ENCODE measurements at regions not wholly inside any gene's neighbourhood (a gene's known extent, or its start where the extent isn't known, plus 50 kb on each side); places are given as distances from the start of the nearest gene placed in this dataset.

DNA sequence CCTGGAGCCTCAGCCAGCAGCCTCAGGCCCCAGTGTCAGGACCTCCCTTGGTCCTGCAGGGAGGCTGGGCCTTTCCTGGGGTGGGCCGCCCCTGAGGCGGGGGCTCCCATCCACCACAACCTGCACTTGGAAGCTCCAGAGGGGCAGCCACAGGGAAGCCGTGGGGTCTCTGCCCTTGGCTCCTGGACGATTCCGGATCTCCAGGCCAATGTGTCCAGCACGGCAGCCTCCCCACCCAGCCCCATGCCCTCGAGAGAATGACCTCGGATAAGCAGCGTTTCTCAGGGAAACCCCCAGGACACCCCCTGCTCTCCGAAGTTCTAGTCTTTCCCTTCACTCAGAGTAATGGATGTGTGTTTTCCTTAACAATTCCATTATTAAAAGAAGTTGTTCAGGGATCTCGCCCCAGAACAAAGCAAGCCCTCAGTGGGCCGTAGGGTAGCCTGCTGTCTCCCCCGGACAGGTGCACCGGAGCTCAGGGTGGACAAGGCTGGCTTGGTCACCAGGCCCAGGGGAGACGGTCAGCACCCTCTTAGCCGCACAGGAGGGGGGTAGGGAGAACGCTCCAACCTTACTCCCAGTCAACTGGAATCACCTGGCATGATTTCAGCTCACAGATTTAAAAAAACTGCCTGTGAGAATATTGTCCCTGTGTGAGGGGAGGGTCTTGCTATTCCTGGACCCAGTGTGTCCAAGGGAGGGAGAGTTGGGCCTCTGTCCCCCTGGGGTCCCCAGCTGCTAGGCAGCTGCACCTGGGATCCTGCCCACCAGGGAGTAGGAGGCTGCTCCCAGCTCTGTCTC is 72.2 kb upstream of the OTOS start:
- H3K4me1 ChIP-seq (ENCODE audit: insufficient read depth, low read length, poor library complexity, severe bottlenecking) = no peaks in the 10 kb centered on the region
- H3K9me3 ChIP-seq (ENCODE audit: low read depth, low read length, poor library complexity, severe bottlenecking) = no peaks in the 10 kb centered on the region
- TF ChIP-seq, protein P1, sequence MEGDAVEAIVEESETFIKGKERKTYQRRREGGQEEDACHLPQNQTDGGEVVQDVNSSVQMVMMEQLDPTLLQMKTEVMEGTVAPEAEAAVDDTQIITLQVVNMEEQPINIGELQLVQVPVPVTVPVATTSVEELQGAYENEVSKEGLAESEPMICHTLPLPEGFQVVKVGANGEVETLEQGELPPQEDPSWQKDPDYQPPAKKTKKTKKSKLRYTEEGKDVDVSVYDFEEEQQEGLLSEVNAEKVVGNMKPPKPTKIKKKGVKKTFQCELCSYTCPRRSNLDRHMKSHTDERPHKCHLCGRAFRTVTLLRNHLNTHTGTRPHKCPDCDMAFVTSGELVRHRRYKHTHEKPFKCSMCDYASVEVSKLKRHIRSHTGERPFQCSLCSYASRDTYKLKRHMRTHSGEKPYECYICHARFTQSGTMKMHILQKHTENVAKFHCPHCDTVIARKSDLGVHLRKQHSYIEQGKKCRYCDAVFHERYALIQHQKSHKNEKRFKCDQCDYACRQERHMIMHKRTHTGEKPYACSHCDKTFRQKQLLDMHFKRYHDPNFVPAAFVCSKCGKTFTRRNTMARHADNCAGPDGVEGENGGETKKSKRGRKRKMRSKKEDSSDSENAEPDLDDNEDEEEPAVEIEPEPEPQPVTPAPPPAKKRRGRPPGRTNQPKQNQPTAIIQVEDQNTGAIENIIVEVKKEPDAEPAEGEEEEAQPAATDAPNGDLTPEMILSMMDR (conservative IDR thresholded peaks at IDR 0.05; ENCODE audit: low read depth, low read length) = no peak
- TF ChIP-seq EZH2 (IDR thresholded peaks at IDR 0.05; ENCODE audit: borderline replicate concordance, low read depth, low read length, poor library complexity, severe bottlenecking) = no peak
- CTCF ChIA-PET = no interaction called here
- no peak overlapping the region for H3K4me3 ChIP-seq (ENCODE audit: low read depth, low read length, poor library complexity, severe bottlenecking)
- BruUV-seq (replicated peaks) = no TSS peak
- DNase-seq (ENCODE audit: low spot score) = no peak
- H3K27ac ChIP-seq (ENCODE audit: low read depth, low read length, poor library complexity, severe bottlenecking) = no peak overlapping the region
- intact Hi-C loops (cut with micrococcal nuclease; ENCODE audit: unreplicated experiment) = no loop called here
- POLR2A ChIA-PET (ENCODE audit: low non-redundant PET) = interaction anchor here (0.6 kb wide), 1 partner anchor 966 kb away, joined by 3 read pairs; no protein-coding TSS in a partner anchor
- H3K27me3 ChIP-seq (replicated peaks; ENCODE audit: insufficient read depth, low read depth, low read length, poor library complexity) = no peaks in the 10 kb centered on the region
- H3K36me3 ChIP-seq (ENCODE audit: insufficient read depth, low read length, poor library complexity, severe bottlenecking) = no peaks in the 10 kb centered on the region

DNA sequence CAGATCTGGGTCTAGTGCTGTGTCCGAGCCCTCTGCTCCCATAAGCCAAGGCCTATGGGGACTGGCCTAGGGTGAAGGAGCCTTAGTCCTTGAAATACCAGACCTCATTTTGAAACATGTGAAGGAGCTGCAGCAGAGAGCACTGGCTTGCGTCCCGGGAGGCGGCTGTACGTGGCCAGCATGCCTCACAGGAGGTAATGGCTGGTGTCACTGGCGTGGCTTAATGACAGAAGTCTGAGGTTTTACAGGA is 72.7 kb upstream of the OTOS start:
- H3K4me3 ChIP-seq (ENCODE audit: low read depth, low read length, poor library complexity, severe bottlenecking) = no peak overlapping the region
- BruUV-seq (replicated peaks) = no TSS peak
- no peak for DNase-seq (ENCODE audit: low spot score)
- POLR2A ChIA-PET (ENCODE audit: low non-redundant PET) = interaction anchor here (0.6 kb wide), 1 partner anchor 966 kb away, joined by 3 read pairs; no protein-coding TSS in a partner anchor
- intact Hi-C loops (cut with micrococcal nuclease; ENCODE audit: unreplicated experiment) = no loop called here
- no peaks in the 10 kb centered on the region for H3K4me1 ChIP-seq (ENCODE audit: insufficient read depth, low read length, poor library complexity, severe bottlenecking)
- H3K27ac ChIP-seq (ENCODE audit: low read depth, low read length, poor library complexity, severe bottlenecking) = no peak overlapping the region
- no peaks in the 10 kb centered on the region for H3K36me3 ChIP-seq (ENCODE audit: insufficient read depth, low read length, poor library complexity, severe bottlenecking)
- CTCF ChIA-PET = no interaction called here
- H3K9me3 ChIP-seq (ENCODE audit: low read depth, low read length, poor library complexity, severe bottlenecking) = no peaks in the 10 kb centered on the region
- no peak for TF ChIP-seq EZH2 (IDR thresholded peaks at IDR 0.05; ENCODE audit: borderline replicate concordance, low read depth, low read length, poor library complexity, severe bottlenecking)
- TF ChIP-seq, protein P1 (conservative IDR thresholded peaks at IDR 0.05; ENCODE audit: low read depth, low read length) = no peak
- no peaks in the 10 kb centered on the region for H3K27me3 ChIP-seq (replicated peaks; ENCODE audit: insufficient read depth, low read depth, low read length, poor library complexity)

DNA sequence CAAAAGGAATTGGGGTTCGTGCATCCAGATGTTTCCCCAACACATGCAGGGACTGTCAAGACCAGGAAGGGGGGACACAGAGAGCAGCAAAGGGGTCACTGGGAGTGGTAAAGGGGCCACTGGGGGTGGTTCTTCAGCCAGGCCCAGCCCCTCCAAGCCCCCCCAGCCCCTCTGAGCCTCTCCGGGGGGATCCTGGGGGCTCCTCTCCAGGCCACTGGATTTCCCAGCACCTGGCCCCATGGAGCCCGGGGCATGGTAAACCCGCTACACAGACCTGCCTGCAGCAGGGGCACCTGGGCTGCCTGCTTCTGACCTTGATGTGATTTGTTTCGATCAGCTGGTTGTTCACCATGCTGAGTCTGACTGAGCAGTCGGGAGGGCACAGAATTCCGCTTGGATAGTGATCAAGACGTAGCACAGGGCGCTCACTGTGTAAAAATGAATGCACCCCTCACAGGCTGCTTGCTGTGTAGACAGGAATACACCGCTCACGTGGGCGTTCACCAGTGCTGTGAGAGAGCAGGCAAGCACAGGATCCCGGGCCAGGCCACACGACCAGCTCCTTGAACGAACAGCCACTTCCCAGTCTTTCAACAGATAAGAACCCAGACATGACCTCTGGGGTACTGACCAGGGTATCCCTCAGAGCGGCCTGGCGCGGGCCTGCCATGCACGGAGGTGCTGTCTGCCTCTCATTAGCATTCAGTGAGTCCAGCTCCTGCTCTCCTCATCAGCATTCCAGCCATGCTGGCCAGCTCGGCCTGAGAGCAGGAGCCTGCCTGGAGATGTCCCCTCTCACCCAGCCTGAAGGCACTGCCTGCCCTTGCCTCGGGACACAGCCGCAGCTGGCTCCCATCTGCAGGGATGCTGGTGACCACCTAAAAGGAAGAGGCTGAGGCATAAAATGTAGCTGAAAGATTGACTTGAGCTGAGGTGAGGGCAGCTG is 73.3 kb upstream of the OTOS start:
- no peaks in the 10 kb centered on the region for H3K4me1 ChIP-seq (ENCODE audit: insufficient read depth, low read length, poor library complexity, severe bottlenecking)
- no TSS peak for BruUV-seq (replicated peaks)
- no peak overlapping the region for H3K27ac ChIP-seq (ENCODE audit: low read depth, low read length, poor library complexity, severe bottlenecking)
- ChIA-PET POLR2A (ENCODE audit: low non-redundant PET) (no interaction called here), CTCF (no interaction called here)
- H3K4me3 ChIP-seq (ENCODE audit: low read depth, low read length, poor library complexity, severe bottlenecking) = no peak overlapping the region
- no peak for DNase-seq (ENCODE audit: low spot score)
- no peaks in the 10 kb centered on the region for H3K27me3 ChIP-seq (replicated peaks; ENCODE audit: insufficient read depth, low read depth, low read length, poor library complexity)
- no peaks in the 10 kb centered on the region for H3K36me3 ChIP-seq (ENCODE audit: insufficient read depth, low read length, poor library complexity, severe bottlenecking)
- intact Hi-C loops (cut with micrococcal nuclease; ENCODE audit: unreplicated experiment) = no loop called here
- H3K9me3 ChIP-seq (ENCODE audit: low read depth, low read length, poor library complexity, severe bottlenecking) = no peaks in the 10 kb centered on the region
- no peak for TF ChIP-seq EZH2 (IDR thresholded peaks at IDR 0.05; ENCODE audit: borderline replicate concordance, low read depth, low read length, poor library complexity, severe bottlenecking)
- TF ChIP-seq, protein P1 (conservative IDR thresholded peaks at IDR 0.05; ENCODE audit: low read depth, low read length) = no peak

All from A673 (cell line).